Mesenchymal stem cell (in vitro differentiated cells and primary cell): ENCODE measurements at regions not wholly inside any gene's neighbourhood (a gene's known extent, or its start where the extent isn't known, plus 50 kb on each side); places are given as distances from the start of the nearest gene placed in this dataset.

Source experiments
- DNase-seq: peaks from one replicate; pipeline ENCODE4 v3.0.0-alpha.2; 2013
- H2AFZ ChIP-seq: one replicate; pipeline ENCODE4 v1.6.1; 2013; ENCODE audit warnings: low read depth, mild to moderate bottlenecking, control low read depth, inconsistent platforms, low read length, moderate library complexity
- H2AK5ac ChIP-seq: 2 replicates; pipeline ENCODE4 v1.6.1; 2013; ENCODE audit warnings: low read length, moderate library complexity, mild to moderate bottlenecking, inconsistent platforms; ENCODE audit not compliant: severe bottlenecking
- H2BK120ac ChIP-seq: one replicate; pipeline ENCODE4 v1.6.1; 2013; ENCODE audit warnings: low read depth, mild to moderate bottlenecking, inconsistent platforms, low read length, moderate library complexity
- H2BK12ac ChIP-seq, 2 experiments: one replicate each; pipeline ENCODE4 v1.6.1; 2013; ENCODE audit warnings: inconsistent platforms in 2 of 2, low read length in 2 of 2, mild to moderate bottlenecking in 2 of 2, moderate library complexity in 2 of 2, control low read depth in 1 of 2
- H2BK15ac ChIP-seq: one replicate; pipeline ENCODE4 v1.6.1; 2013; ENCODE audit warnings: mild to moderate bottlenecking, low read depth, inconsistent platforms; ENCODE audit not compliant: poor library complexity, severe bottlenecking
- H2BK5ac ChIP-seq: 2 replicates; pipeline ENCODE4 v1.6.1; 2013; ENCODE audit warnings: low read depth, mild to moderate bottlenecking, low read length, control low read depth, inconsistent platforms; ENCODE audit not compliant: poor library complexity, severe bottlenecking
- H3K14ac ChIP-seq, 2 experiments: one replicate each; pipeline ENCODE4 v1.6.1; 2013; ENCODE audit warnings: inconsistent platforms in 2 of 2, low read length in 2 of 2, control low read depth in 1 of 2, mild to moderate bottlenecking in 1 of 2, moderate library complexity in 1 of 2
- H3K18ac ChIP-seq, 2 experiments: one replicate each; pipeline ENCODE4 v1.6.1; 2013; ENCODE audit warnings: inconsistent platforms in 2 of 2, low read length in 2 of 2, control low read depth in 1 of 2, low read depth in 1 of 2, mild to moderate bottlenecking in 1 of 2
- H3K23ac ChIP-seq, 2 experiments: one replicate each; pipeline ENCODE4 v1.6.1; 2013; ENCODE audit warnings: inconsistent platforms in 2 of 2, low read length in 2 of 2, mild to moderate bottlenecking in 2 of 2, moderate library complexity in 2 of 2, control low read depth in 1 of 2
- H3K27ac ChIP-seq: 2 replicates; pipeline ENCODE4 v1.5.1; 2013; ENCODE audit warnings: mild to moderate bottlenecking, moderate library complexity, low read length, control low read depth, inconsistent platforms; ENCODE audit not compliant: poor library complexity, severe bottlenecking
- H3K27me3 ChIP-seq, 2 experiments: 2 replicates each; pipeline versions ENCODE4 v1.6.1 to v1.7.0; 2013; ENCODE audit warnings: low read length in 2 of 2, mild to moderate bottlenecking in 2 of 2, moderate library complexity in 2 of 2, control low read depth in 1 of 2, inconsistent platforms in 1 of 2; ENCODE audit not compliant: control insufficient read depth in 1 of 2, insufficient read depth in 1 of 2
- H3K36me3 ChIP-seq, 2 experiments: 2 replicates each; pipeline versions ENCODE4 v1.6.1 to v1.7.0; 2013; ENCODE audit warnings: low read length in 2 of 2, control low read depth in 1 of 2, inconsistent platforms in 1 of 2, low read depth in 1 of 2, mild to moderate bottlenecking in 1 of 2; ENCODE audit not compliant: insufficient read depth in 2 of 2, control insufficient read depth in 1 of 2
- H3K4ac ChIP-seq, 2 experiments: one replicate each; pipeline ENCODE4 v1.6.1; 2013; ENCODE audit warnings: inconsistent platforms in 2 of 2, low read length in 2 of 2, mild to moderate bottlenecking in 2 of 2, moderate library complexity in 2 of 2, control low read depth in 1 of 2, low read depth in 1 of 2
- H3K4me1 ChIP-seq: 2 replicates; pipeline ENCODE4 v1.6.1; 2013; ENCODE audit warnings: low read depth, low read length, control low read depth; ENCODE audit not compliant: control insufficient read depth, insufficient read depth
- H3K4me2 ChIP-seq: 2 replicates; pipeline ENCODE4 v1.6.1; 2013; ENCODE audit warnings: low read length, mild to moderate bottlenecking, inconsistent platforms; ENCODE audit not compliant: poor library complexity, severe bottlenecking
- H3K4me3 ChIP-seq, 2 experiments: 2 replicates each; pipeline versions ENCODE4 v1.5.1 to v1.7.0; 2013; ENCODE audit warnings: low read length in 2 of 2, mild to moderate bottlenecking in 2 of 2, control low read depth in 1 of 2, low read depth in 1 of 2; ENCODE audit not compliant: insufficient read depth in 1 of 2
- H3K79me1 ChIP-seq: replicated peaks from 2 replicates; pipeline ENCODE4 v1.6.1; 2013; ENCODE audit warnings: mild to moderate bottlenecking, control low read depth, low read length, inconsistent platforms; ENCODE audit not compliant: poor library complexity, severe bottlenecking
- H3K9ac ChIP-seq: 2 replicates; pipeline ENCODE4 v1.7.0; 2013; ENCODE audit warnings: mild to moderate bottlenecking, low read length, moderate library complexity
- H3K9me3 ChIP-seq: 2 replicates; pipeline ENCODE4 v1.7.0; 2013; ENCODE audit warnings: mild to moderate bottlenecking, low read length; ENCODE audit not compliant: control insufficient read depth
- H4K8ac ChIP-seq: one replicate; pipeline ENCODE4 v1.6.1; 2013; ENCODE audit warnings: inconsistent platforms, mild to moderate bottlenecking, low read length, moderate library complexity
- H4K91ac ChIP-seq: one replicate; pipeline ENCODE4 v1.6.1; 2013; ENCODE audit warnings: mild to moderate bottlenecking, low read length, inconsistent platforms
- WGBS: methylation state at CpG from one replicate; pipeline ENCODE4 v1.1.7; 2013; ENCODE audit warnings: mixed read lengths; 5-methylcytosine and 5-hydroxymethylcytosine counted together

DNA sequence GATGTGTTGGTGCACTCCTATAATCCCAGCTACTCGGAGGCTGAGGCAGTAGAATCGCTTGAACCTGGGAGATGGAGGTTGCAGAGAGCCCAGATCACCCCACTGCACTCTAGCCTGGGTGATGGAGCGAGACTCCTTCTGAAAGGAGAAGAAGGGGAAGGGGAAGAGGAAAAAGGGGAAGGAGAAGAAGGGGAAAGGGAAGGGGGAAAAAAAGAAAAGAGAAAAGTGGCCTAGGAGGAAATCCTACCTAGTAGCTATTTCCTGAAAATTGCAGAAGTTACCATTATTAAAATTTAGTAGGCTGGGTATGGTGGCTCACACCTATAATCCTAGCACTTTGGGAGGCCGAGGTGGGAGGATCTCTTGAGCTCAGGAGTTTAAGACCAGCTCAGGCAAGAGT lies 67.4 kb downstream of the ARRDC3 start:
- Histone ChIP-seq H3K9me3 (no peaks in the 10 kb centered on the region), H2BK5ac (no peak overlapping the region), H3K27ac (no peak overlapping the region), H4K8ac (no peak overlapping the region), H2AK5ac (no peak overlapping the region), H2BK15ac (no peak overlapping the region), H3K23ac (no peak overlapping the region), H3K4me3 (no peak overlapping the region), H3K36me3 (no peaks in the 10 kb centered on the region), H3K4me1 (peaks cover 16% of the 10 kb centered on the region), H4K91ac (no peak overlapping the region), H3K9ac (no peak overlapping the region), H3K79me1 (no peaks in the 10 kb centered on the region), H2BK12ac (peak overlapping the region in 1 of 2 experiments; percentile 26), H2AFZ (no peak overlapping the region), H3K18ac (no peak overlapping the region), H3K14ac (no peak overlapping the region), H3K4me2 (no peak overlapping the region), H2BK120ac (peak overlapping the region; percentile 42), H3K27me3 (no peaks in the 10 kb centered on the region), H3K4ac (no peak overlapping the region)
- WGBS = 96% methylated on average over 4 of the region's 4 CpGs
- DNase-seq = no peak

DNA sequence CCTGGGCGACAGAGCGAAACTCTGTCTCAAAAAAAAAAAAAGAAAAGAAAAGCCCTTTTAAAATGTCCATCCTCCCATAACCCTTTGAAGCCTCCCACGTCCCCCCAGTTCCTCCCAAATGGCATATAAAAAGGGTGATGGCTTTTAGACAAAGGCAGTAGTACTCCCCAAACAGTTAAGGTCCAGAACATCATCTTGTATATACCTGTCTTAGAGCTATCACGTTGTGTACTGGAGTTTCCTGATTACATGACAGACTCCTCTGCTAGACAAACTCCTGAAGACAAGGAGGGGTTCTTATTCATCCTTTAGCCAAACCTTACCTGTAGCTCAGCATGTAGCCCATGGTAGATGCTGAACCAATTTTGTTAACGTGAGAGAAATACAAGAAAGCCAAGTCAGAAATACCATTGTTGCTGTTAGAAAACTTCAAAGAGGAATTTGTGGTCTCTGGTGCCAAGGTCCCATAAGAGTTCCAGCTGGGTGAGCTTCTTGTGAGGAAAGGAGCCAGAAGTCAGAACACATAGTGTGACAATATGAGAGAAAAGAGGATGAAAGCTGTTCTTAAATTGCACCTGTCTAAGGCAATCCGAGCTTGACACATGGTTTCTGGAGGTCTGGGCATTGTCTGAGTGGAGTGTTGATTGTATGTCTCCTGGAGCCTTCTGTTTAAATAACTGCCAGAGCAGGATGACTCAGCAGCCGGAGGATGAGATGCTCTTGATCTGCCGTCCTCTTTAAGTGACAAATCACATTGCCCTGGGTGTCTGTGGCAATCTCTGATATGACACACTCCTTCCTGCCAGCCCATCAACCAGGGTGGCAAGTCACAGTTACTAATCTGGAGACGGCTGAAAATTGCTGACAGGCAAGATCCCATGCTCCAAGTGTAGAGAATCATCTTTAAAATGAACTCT lies 69.1 kb downstream of the ARRDC3 start:
- H2AFZ ChIP-seq = no peak overlapping the region
- peak; percentile 97 for DNase-seq
- H3K27ac ChIP-seq = peak overlapping the region; percentile 51
- peak overlapping the region; percentile 94 for H2AK5ac ChIP-seq
- no peak overlapping the region for H3K14ac ChIP-seq
- 7% methylated on average over 6 of the region's 9 CpGs for WGBS
- no peak overlapping the region for H3K4me2 ChIP-seq
- H3K4me1 ChIP-seq = peaks cover 18% of the 10 kb centered on the region
- H3K4me3 ChIP-seq = peak overlapping the region in 1 of 2 experiments; percentile 42
- H3K9me3 ChIP-seq = no peaks in the 10 kb centered on the region
- H4K8ac ChIP-seq = peak overlapping the region; percentile 35
- no peaks in the 10 kb centered on the region for H3K79me1 ChIP-seq
- peak overlapping the region; percentile 51 for H3K9ac ChIP-seq
- H2BK15ac ChIP-seq = no peak overlapping the region
- H2BK120ac ChIP-seq = no peak overlapping the region
- H3K27me3 ChIP-seq = no peaks in the 10 kb centered on the region
- H3K23ac ChIP-seq = no peak overlapping the region
- peak overlapping the region in 1 of 2 experiments; percentile 52 for H3K4ac ChIP-seq
- peak overlapping the region in 1 of 2 experiments; percentile 52 for H3K18ac ChIP-seq
- peak overlapping the region in 1 of 2 experiments; percentile 11 for H2BK12ac ChIP-seq
- H4K91ac ChIP-seq = no peak overlapping the region
- H3K36me3 ChIP-seq = no peaks in the 10 kb centered on the region
- H2BK5ac ChIP-seq = peak overlapping the region; percentile 54

DNA sequence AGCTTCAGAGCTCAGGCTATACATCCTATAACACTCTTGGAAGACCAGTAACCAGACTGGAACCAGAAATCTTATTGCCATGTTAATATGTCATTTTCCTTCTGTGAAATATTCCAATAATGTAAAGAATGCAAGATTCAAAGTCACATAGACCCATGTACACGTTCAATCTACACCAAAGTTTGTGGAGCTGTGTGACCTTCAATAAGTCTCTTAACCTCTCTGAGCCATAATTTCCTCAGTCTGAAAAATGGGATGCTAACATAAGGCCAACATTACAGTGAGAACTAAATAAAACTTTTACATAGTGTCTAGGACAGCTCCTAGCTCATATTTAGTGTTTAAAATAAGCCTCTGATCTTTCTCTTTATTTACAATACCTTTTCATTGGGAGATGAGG lies 70.4 kb downstream of the ARRDC3 start:
- H3K23ac ChIP-seq = no peak overlapping the region
- no peak overlapping the region for H4K8ac ChIP-seq
- H3K27ac ChIP-seq = peak overlapping the region; percentile 84
- WGBS = 0% methylated on average over 1 of the region's 1 CpG
- H2BK15ac ChIP-seq = no peak overlapping the region
- DNase-seq = no peak
- H3K4me1 ChIP-seq = peaks cover 18% of the 10 kb centered on the region
- peak overlapping the region in 1 of 2 experiments; percentile 94 for H2BK12ac ChIP-seq
- no peak overlapping the region for H2BK5ac ChIP-seq
- no peak overlapping the region for H2AFZ ChIP-seq
- no peak overlapping the region for H3K14ac ChIP-seq
- no peak overlapping the region for H2AK5ac ChIP-seq
- H2BK120ac ChIP-seq = no peak overlapping the region
- no peak overlapping the region for H3K4ac ChIP-seq
- no peaks in the 10 kb centered on the region for H3K9me3 ChIP-seq
- peak overlapping the region in 1 of 2 experiments; percentile 22 for H3K4me3 ChIP-seq
- no peaks in the 10 kb centered on the region for H3K36me3 ChIP-seq
- peak overlapping the region; percentile 82 for H3K9ac ChIP-seq
- H3K4me2 ChIP-seq = no peak overlapping the region
- no peaks in the 10 kb centered on the region for H3K27me3 ChIP-seq
- H3K79me1 ChIP-seq = no peaks in the 10 kb centered on the region
- H4K91ac ChIP-seq = no peak overlapping the region
- H3K18ac ChIP-seq = no peak overlapping the region

DNA sequence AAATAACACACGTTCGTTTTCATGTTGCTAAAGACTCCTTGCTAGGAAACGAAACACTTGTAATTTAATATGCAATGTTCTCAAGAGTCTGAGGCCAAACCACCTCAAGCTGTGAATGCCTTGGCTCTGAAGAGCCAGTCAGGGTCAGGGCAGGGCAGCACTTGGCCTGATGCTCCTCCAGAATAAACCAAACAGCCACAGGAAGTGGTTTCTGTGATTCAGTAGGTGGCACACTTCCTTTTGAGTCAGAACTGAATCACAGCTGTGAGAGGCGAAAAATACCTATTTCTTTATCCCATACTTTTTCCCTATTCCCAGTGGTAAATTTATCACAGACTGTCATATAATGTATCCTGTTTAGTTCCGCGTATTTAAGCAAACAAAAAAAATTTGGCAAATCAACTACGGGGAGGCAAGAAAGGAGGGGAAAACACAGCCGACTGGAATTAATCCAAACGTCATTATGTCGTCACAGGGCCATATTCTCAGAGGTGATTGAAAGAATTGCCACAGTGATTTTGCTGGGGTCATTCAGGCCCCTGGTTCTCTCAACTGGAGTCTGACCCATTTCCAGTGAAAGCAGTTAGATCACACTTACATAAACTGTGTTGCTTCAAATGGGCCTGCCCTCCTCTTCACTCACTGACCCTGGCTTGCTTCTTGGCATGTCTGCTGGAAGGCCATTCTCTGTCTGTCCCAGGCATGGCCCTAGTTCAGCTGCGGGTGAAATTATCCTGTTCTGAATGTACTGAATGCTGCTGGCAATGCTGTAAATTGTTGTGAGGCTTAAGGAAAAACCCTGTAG lies 71.2 kb downstream of the ARRDC3 start:
- Histone ChIP-seq H2BK120ac (no peak overlapping the region), H2AFZ (no peak overlapping the region), H2BK12ac (no peak overlapping the region), H3K4ac (peak overlapping the region in 1 of 2 experiments; percentile 0), H3K4me1 (peaks cover 20% of the 10 kb centered on the region), H3K4me2 (no peak overlapping the region), H3K14ac (no peak overlapping the region), H3K27ac (peak overlapping the region; percentile 93), H3K9me3 (no peaks in the 10 kb centered on the region), H2BK15ac (no peak overlapping the region), H3K23ac (no peak overlapping the region), H3K27me3 (no peaks in the 10 kb centered on the region), H3K9ac (peak overlapping the region; percentile 83), H2AK5ac (peak overlapping the region; percentile 38), H3K4me3 (peak overlapping the region in 1 of 2 experiments; percentile 52), H3K18ac (peak overlapping the region; percentile 10 to 13), H3K36me3 (no peaks in the 10 kb centered on the region), H4K91ac (no peak overlapping the region), H2BK5ac (peak overlapping the region; percentile 4), H4K8ac (no peak overlapping the region), H3K79me1 (no peaks in the 10 kb centered on the region)
- DNase-seq = peak; percentile 98
- WGBS = 1% methylated on average over 9 of the region's 11 CpGs
